ENCODE measurements at regions not wholly inside any gene's neighbourhood (a gene's known extent, or its start where the extent isn't known, plus 50 kb on each side); places are given as distances from the start of the nearest gene placed in this dataset.

- CTCF ChIA-PET (ENCODE audit: partially characterized antibody), result no interaction called here
- Histone ChIP-seq H3K4me2 (ENCODE audit: insufficient read depth in 1 of 2, low read depth in 2 of 2, low read length in 2 of 2) (no peak overlapping the region), H3K9me3 (ENCODE audit: insufficient read depth in 2 of 2, low read depth in 1 of 2, low read length in 1 of 2) (no peaks in the 10 kb centered on the region), H2BK15ac (ENCODE audit: low read length) (no peak overlapping the region), H3K9ac (replicated peaks in 1 of 4; ENCODE audit: extremely low read depth in 1 of 4, low read depth in 3 of 4, low read length in 3 of 4) (no peak overlapping the region), H4K8ac (ENCODE audit: extremely low read depth, insufficient read depth, low read length) (no peak overlapping the region), H3K79me1 (ENCODE audit: low read depth, low read length) (no peaks in the 10 kb centered on the region), H2BK120ac (replicated peaks; ENCODE audit: low read depth, low read length) (no peak overlapping the region), H3K27ac (ENCODE audit: low read depth, low read length) (no peak overlapping the region), H2BK12ac (ENCODE audit: low read depth, low read length) (no peak overlapping the region), H4K5ac (ENCODE audit: insufficient read length, low read depth, low read length) (no peak overlapping the region), H3K23me2 (ENCODE audit: low read depth, low read length) (no peaks in the 10 kb centered on the region), H3K14ac (ENCODE audit: insufficient read length) (no peak overlapping the region), H3K56ac (replicated peaks; ENCODE audit: insufficient read length, low read depth, low read length) (no peak overlapping the region), H2AK5ac (ENCODE audit: low read depth, low read length) (no peak overlapping the region), H4K20me1 (replicated peaks in 1 of 2; ENCODE audit: control insufficient read depth in 1 of 2, insufficient read depth in 2 of 2, low read length in 2 of 2) (no peaks in the 10 kb centered on the region), H3K27me3 (replicated peaks in 1 of 4; ENCODE audit: control insufficient read depth in 3 of 4, extremely low read depth in 1 of 4, insufficient read depth in 3 of 4, low read length in 3 of 4) (no peaks in the 10 kb centered on the region), H3K4ac (replicated peaks; ENCODE audit: insufficient read length, low read depth, low read length) (no peak overlapping the region), H2AFZ (ENCODE audit: low read length) (no peak overlapping the region), H2BK20ac (ENCODE audit: low read length) (no peak overlapping the region), H3K36me3 (ENCODE audit: control insufficient read depth in 2 of 4, insufficient read depth in 4 of 4, low read length in 3 of 4) (no peaks in the 10 kb centered on the region), H4K91ac (replicated peaks; ENCODE audit: insufficient read length, low read length) (no peak overlapping the region), H3K18ac (ENCODE audit: extremely low read depth, low read length) (no peak overlapping the region), H3K23ac (ENCODE audit: insufficient read length) (no peak overlapping the region), H3K4me3 (ENCODE audit: extremely low read depth in 1 of 4, insufficient read depth in 2 of 4, low read depth in 3 of 4, low read length in 4 of 4) (no peak overlapping the region), H2BK5ac (ENCODE audit: low read depth, low read length) (no peak overlapping the region), H3K79me2 (ENCODE audit: control insufficient read depth in 1 of 2, insufficient read depth in 2 of 2, low read length in 2 of 2) (no peaks in the 10 kb centered on the region), H3K4me1 (replicated peaks in 1 of 4; ENCODE audit: control insufficient read depth in 3 of 4, insufficient read depth in 4 of 4, low read length in 3 of 4) (no peaks in the 10 kb centered on the region)
- 92% methylated on average over 1 of the region's 1 CpG; no CpG with 5 or more reads in 1 of the 2 experiments for WGBS, 2 experiments (ENCODE audit: extremely low coverage in 1 of 2, insufficient coverage in 1 of 2, insufficient read length in 1 of 2, insufficient replicate concordance in 2 of 2, low coverage in 1 of 2, low lambda C conversion rate in 2 of 2, missing lambda C conversion rate in 1 of 2)
- DNase-seq (ENCODE audit: low read depth in 1 of 2, low spot score in 2 of 2) (no peak), FAIRE-seq (no peak)
- TF ChIP-seq TEAD4 (IDR thresholded peaks at IDR 0.05; ENCODE audit: low read depth, low read length), result no peak
- POLR2A ChIA-PET (ENCODE audit: partially characterized antibody), result no interaction called here
Observed at GRCh38 chr5:52419357-52419756, 368.4 kb upstream of the ITGA1 start.

Data from H1 (cell line).